ENCODE measurements at regions not wholly inside any gene's neighbourhood (a gene's known extent, or its start where the extent isn't known, plus 50 kb on each side); places are given as distances from the start of the nearest gene placed in this dataset.

DNA sequence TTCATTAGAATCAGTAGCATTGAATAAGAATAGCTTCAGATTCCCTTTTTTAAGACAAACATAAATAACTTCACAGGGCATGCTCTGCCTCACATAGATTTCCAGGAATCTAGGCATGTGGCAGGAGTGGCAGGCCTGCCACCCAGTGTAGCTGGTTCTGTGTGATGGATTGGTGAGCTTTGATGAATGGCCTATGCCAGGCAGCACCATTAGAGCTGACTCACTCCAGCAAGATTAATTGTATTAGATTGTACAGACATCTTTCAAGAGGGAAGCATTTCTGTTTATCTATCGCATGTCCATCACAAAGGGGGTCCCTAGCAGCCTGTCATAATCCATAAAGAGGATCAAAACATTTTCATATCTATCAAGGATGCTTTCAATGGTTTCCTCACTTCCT is 71.9 kb downstream of the NAA11 start:
- TF ChIP-seq, protein P1, sequence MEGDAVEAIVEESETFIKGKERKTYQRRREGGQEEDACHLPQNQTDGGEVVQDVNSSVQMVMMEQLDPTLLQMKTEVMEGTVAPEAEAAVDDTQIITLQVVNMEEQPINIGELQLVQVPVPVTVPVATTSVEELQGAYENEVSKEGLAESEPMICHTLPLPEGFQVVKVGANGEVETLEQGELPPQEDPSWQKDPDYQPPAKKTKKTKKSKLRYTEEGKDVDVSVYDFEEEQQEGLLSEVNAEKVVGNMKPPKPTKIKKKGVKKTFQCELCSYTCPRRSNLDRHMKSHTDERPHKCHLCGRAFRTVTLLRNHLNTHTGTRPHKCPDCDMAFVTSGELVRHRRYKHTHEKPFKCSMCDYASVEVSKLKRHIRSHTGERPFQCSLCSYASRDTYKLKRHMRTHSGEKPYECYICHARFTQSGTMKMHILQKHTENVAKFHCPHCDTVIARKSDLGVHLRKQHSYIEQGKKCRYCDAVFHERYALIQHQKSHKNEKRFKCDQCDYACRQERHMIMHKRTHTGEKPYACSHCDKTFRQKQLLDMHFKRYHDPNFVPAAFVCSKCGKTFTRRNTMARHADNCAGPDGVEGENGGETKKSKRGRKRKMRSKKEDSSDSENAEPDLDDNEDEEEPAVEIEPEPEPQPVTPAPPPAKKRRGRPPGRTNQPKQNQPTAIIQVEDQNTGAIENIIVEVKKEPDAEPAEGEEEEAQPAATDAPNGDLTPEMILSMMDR (IDR thresholded peaks at IDR 0.05) = no peak
- TF ChIP-seq POLR2A (IDR thresholded peaks at IDR 0.05) = no peak
- Histone ChIP-seq H3K36me3 (no peaks in the 10 kb centered on the region), H3K4me3 (no peak overlapping the region), H3K4me1 (no peaks in the 10 kb centered on the region), H3K27ac (no peak overlapping the region), H3K27me3 (no peaks in the 10 kb centered on the region), H3K9me3 (no peaks in the 10 kb centered on the region)
- no peak for DNase-seq
- WGBS, 2 donors = 78 to 88% methylated on average over 1 of the region's 1 CpG
- intact Hi-C loops (cut with DNase I) = no loop called here

DNA sequence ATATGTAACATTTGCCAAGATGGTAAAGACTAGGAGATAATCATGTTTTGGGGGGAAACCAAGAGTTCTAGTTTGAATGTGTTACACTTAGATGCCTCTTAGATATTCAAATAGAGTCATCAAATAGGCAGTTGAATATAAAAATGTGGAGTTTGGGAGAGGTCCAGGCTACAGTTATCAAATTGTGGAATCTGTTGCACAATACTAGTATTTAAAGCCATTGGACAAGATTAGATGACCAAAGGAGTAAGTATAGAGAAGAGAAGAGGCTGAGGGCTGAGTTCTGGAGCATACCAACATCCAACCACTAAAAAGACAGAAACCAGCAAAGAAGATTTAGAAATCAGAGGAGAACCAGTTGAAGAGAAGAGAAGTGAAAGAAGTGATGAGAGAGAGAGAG is 72.7 kb downstream of the NAA11 start:
- H3K4me3 ChIP-seq = no peak overlapping the region
- DNase-seq = no peak
- no peaks in the 10 kb centered on the region for H3K36me3 ChIP-seq
- TF ChIP-seq, protein P1 (IDR thresholded peaks at IDR 0.05) = no peak
- no peak for TF ChIP-seq POLR2A (IDR thresholded peaks at IDR 0.05)
- H3K27me3 ChIP-seq = no peaks in the 10 kb centered on the region
- H3K27ac ChIP-seq = no peak overlapping the region
- intact Hi-C loops (cut with DNase I) = no loop called here
- no peaks in the 10 kb centered on the region for H3K4me1 ChIP-seq
- H3K9me3 ChIP-seq = no peaks in the 10 kb centered on the region

DNA sequence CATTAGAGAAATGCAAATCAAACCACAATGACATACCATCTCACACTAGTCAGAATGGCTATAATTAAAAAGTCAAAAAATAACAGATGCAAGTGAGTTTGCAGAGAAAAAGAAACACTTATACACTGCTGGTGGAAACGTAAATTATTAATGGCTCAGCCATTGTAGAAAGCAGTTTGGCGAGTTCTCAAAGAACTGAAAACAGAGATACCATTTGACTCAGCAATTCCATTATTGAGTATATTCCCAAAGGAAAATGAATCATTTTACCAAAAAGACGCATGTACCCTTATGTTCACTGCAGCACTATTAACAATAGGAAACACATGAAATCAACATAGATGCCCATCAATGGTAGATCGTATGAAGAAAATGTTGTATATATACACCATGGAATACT is 75.0 kb downstream of the NAA11 start:
- Histone ChIP-seq H3K4me3 (no peak overlapping the region), H3K36me3 (no peaks in the 10 kb centered on the region), H3K27ac (no peak overlapping the region), H3K9me3 (no peaks in the 10 kb centered on the region), H3K4me1 (no peaks in the 10 kb centered on the region), H3K27me3 (no peaks in the 10 kb centered on the region)
- intact Hi-C loops (cut with DNase I) = no loop called here
- 71 to 84% methylated on average over 4 of the region's 4 CpGs for WGBS, 2 donors
- TF ChIP-seq, protein P1 (IDR thresholded peaks at IDR 0.05) = no peak
- no peak for TF ChIP-seq POLR2A (IDR thresholded peaks at IDR 0.05)
- DNase-seq = no peak

DNA sequence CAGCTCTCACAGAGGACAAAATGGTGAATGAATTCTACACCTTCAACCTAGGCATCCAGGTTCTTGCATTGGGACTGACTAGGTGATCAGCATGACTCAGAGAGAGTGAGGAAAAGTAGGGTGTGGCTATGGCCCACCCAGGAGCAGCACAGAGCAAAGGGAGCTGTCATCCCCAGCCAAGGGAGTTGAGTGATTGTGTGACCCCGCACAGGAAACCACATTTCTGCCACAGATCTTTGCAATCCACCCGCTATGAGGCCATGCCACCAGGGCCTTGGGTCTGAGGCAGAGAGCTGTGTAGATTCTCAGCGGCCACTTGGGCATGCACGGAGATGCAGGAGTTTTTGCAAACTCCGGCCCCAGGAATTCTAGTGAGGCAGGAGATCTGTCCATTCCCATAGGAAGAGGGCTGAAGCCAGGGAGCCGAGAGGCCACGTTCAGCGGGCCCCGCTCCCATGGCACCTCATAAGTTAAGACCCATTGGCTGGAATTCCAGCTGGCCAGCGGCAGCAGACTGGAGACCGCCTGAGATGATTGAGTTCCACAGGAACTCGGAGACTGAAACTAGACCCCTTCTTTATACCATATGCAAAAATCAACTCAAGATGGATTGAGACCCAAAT is 75.9 kb downstream of the NAA11 start:
- Histone ChIP-seq H3K4me3 (no peak overlapping the region), H3K27me3 (no peaks in the 10 kb centered on the region), H3K27ac (no peak overlapping the region), H3K36me3 (no peaks in the 10 kb centered on the region), H3K4me1 (no peaks in the 10 kb centered on the region), H3K9me3 (no peaks in the 10 kb centered on the region)
- no peak for TF ChIP-seq POLR2A (IDR thresholded peaks at IDR 0.05)
- TF ChIP-seq, protein P1 (IDR thresholded peaks at IDR 0.05) = no peak
- WGBS, 2 donors = 79 to 100% methylated on average over 1 to 8 of the region's 12 CpGs
- intact Hi-C loops (cut with DNase I) = no loop called here
- no peak for DNase-seq

DNA sequence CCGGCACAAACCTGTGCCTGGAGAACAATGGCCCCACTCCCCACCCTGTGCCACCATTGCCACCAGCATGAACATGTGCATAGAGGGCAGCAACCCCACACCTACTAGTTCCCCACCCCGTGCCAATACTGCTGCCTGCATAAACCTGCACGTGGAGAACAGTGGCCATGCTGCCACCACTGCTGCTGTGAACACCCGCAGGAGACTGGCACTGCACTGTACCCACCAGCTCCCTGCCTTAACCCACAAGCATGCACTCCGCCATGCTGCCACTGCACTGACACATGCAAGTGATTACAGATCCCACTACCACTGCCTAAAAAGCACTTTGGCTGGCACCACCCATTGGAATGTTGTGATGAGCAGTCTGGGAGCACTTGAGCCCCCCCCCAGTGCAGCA is 77.3 kb downstream of the NAA11 start:
- no peaks in the 10 kb centered on the region for H3K36me3 ChIP-seq
- intact Hi-C loops (cut with DNase I) = no loop called here
- WGBS, 2 donors = 78 to 97% methylated on average over 4 of the region's 5 CpGs
- H3K27ac ChIP-seq = no peak overlapping the region
- no peak for DNase-seq
- no peaks in the 10 kb centered on the region for H3K4me1 ChIP-seq
- TF ChIP-seq, protein P1 (IDR thresholded peaks at IDR 0.05) = no peak
- TF ChIP-seq POLR2A (IDR thresholded peaks at IDR 0.05) = no peak
- no peaks in the 10 kb centered on the region for H3K27me3 ChIP-seq
- no peaks in the 10 kb centered on the region for H3K9me3 ChIP-seq
- H3K4me3 ChIP-seq = no peak overlapping the region

Data from esophagus squamous epithelium (tissue), 5 donors.